ENCODE measurements at regions not wholly inside any gene's neighbourhood (a gene's known extent, or its start where the extent isn't known, plus 50 kb on each side); places are given as distances from the start of the nearest gene placed in this dataset.
"Not testable (repeated sequence)": the region's sequence is repeated elsewhere in the genome, so short reads cannot be mapped to it uniquely, and the experiment has no call there.

DNA sequence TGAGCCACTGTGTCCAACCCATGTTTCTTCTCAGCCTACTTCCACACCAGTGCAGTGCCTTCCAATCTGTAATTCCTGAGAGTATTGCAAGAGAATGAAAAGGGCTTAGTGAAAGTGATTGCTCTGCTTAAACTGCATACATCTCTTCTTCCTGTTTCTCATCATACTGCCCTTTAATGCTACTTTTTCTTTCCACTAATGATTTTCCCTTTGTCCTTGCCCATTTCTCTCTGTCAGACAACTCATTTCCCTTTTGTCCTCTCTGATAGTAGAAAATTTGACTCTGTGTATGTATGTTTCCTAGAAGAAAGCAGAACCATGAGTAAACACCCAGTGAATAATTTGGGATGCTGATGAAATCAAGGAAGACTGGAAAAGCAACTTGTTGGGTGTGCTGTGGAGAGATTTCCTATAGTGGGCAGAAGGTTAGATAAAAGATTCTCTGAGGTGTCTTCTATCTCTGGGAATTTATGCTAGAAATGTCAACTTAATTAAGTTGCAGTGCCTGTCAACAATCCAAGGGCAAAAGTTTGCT, 102.2 kb upstream of the CHD1 start:
- DNase-seq (peak; percentile 49), ATAC-seq (no peak)
- TF ChIP-seq, protein P1, sequence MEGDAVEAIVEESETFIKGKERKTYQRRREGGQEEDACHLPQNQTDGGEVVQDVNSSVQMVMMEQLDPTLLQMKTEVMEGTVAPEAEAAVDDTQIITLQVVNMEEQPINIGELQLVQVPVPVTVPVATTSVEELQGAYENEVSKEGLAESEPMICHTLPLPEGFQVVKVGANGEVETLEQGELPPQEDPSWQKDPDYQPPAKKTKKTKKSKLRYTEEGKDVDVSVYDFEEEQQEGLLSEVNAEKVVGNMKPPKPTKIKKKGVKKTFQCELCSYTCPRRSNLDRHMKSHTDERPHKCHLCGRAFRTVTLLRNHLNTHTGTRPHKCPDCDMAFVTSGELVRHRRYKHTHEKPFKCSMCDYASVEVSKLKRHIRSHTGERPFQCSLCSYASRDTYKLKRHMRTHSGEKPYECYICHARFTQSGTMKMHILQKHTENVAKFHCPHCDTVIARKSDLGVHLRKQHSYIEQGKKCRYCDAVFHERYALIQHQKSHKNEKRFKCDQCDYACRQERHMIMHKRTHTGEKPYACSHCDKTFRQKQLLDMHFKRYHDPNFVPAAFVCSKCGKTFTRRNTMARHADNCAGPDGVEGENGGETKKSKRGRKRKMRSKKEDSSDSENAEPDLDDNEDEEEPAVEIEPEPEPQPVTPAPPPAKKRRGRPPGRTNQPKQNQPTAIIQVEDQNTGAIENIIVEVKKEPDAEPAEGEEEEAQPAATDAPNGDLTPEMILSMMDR (conservative IDR thresholded peaks at IDR 0.05; ENCODE audit: low read depth, low read length) = no peak
- TF ChIP-seq EZH2phosphoT487 (IDR thresholded peaks at IDR 0.05; ENCODE audit: borderline replicate concordance, low read length) = no peak
- TF ChIP-seq EZH2 (IDR thresholded peaks at IDR 0.05; ENCODE audit: low read length, unreplicated experiment) = no peak
- Histone ChIP-seq H4K20me1 (ENCODE audit: low read length) (no peaks in the 10 kb centered on the region), H3K27me3 (ENCODE audit: low read length) (no peaks in the 10 kb centered on the region), H3K4me1 (ENCODE audit: insufficient read depth, low read length) (peaks cover 26% of the 10 kb centered on the region), H3K9ac (ENCODE audit: low read length) (no peak overlapping the region), H3K9me3 (ENCODE audit: low read length) (no peaks in the 10 kb centered on the region), H3K36me3 (ENCODE audit: low read depth, low read length) (no peaks in the 10 kb centered on the region), H2AFZ (ENCODE audit: low read length) (no peak overlapping the region), H3K4me2 (ENCODE audit: low read length) (no peak overlapping the region), H3K9me2 (replicated peaks; ENCODE audit: low read length) (no peaks in the 10 kb centered on the region), H3K4me3 (ENCODE audit: low read length) (no peak overlapping the region), H3K79me2 (ENCODE audit: low read length) (no peaks in the 10 kb centered on the region), H3K27ac (ENCODE audit: low read length) (no peak overlapping the region), H3F3A (ENCODE audit: low read length, unreplicated experiment) (no peaks in the 10 kb centered on the region)
- intact Hi-C loops (cut with micrococcal nuclease) = loop anchor here (5.0 kb wide), 1 partner anchor 259 kb away; the partner anchor contains the start of gene RGMB
- CTCF ChIA-PET = no interaction called here
- POLR2A ChIA-PET (ENCODE audit: unreplicated experiment) = no interaction called here
- BruUV-seq (replicated peaks) = no TSS peak

DNA sequence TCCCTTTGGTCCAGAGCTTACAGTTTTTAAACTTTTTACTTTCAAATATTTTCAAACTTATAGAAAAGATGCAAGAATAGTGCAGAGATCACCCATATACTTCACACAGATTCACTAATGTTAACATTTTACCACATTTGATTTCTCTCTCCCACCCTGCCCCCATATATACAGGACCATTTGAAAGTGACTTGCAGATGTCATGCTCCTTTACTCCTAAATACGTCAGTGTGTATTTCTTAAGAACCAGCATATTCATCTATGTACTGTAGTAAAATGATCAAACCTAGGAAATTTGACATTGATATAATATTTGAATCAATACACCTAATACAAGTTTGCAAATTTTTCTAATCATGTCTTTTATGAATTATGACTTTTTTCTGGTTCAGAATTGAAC, 100.4 kb upstream of the CHD1 start:
- Histone ChIP-seq H3K4me2 (ENCODE audit: low read length) (no peak overlapping the region), H3K9me3 (ENCODE audit: low read length) (no peaks in the 10 kb centered on the region), H3K9me2 (replicated peaks; ENCODE audit: low read length) (no peaks in the 10 kb centered on the region), H2AFZ (ENCODE audit: low read length) (no peak overlapping the region), H3K27ac (ENCODE audit: low read length) (no peak overlapping the region), H3K4me3 (ENCODE audit: low read length) (no peak overlapping the region), H4K20me1 (ENCODE audit: low read length) (no peaks in the 10 kb centered on the region), H3K9ac (ENCODE audit: low read length) (no peak overlapping the region), H3F3A (ENCODE audit: low read length, unreplicated experiment) (no peaks in the 10 kb centered on the region), H3K36me3 (ENCODE audit: low read depth, low read length) (no peaks in the 10 kb centered on the region), H3K27me3 (ENCODE audit: low read length) (no peaks in the 10 kb centered on the region), H3K4me1 (ENCODE audit: insufficient read depth, low read length) (peaks cover 30% of the 10 kb centered on the region), H3K79me2 (ENCODE audit: low read length) (no peaks in the 10 kb centered on the region)
- no TSS peak for BruUV-seq (replicated peaks)
- POLR2A ChIA-PET (ENCODE audit: unreplicated experiment) = no interaction called here
- CTCF ChIA-PET = no interaction called here
- intact Hi-C loops (cut with micrococcal nuclease) = no loop called here
- no peak for DNase-seq
- TF ChIP-seq EZH2phosphoT487 (IDR thresholded peaks at IDR 0.05; ENCODE audit: borderline replicate concordance, low read length) (no peak), EZH2 (IDR thresholded peaks at IDR 0.05; ENCODE audit: low read length, unreplicated experiment) (no peak)
- TF ChIP-seq, protein P1 (conservative IDR thresholded peaks at IDR 0.05; ENCODE audit: low read depth, low read length) = no peak
- ATAC-seq = no peak

DNA sequence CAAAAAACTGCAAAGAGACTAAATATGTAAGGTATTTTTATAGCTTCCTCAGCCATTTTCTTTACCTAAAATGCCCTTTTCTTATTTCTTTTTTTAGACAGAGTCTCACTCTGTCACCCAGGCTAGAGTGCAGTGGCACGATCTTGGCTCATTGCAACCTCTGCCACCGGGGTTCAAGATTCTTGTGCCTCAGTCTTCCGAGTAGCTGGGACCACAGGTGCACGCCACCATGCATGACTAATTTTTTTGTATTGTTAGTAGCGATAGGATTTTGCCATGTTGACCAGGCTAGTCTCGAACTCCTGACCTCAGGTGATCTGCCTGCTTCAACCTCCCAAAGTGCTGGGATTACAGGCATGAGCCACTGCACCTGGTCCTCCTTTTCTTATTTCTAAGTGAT, 99.4 kb upstream of the CHD1 start:
- ATAC-seq; CTCF ChIA-PET; intact Hi-C loops (cut with micrococcal nuclease); H3K4me2 ChIP-seq (ENCODE audit: low read length); H3K4me3 ChIP-seq (ENCODE audit: low read length); H2AFZ ChIP-seq (ENCODE audit: low read length); DNase-seq; H3F3A ChIP-seq (ENCODE audit: low read length, unreplicated experiment); POLR2A ChIA-PET (ENCODE audit: unreplicated experiment); H3K9me2 ChIP-seq (replicated peaks; ENCODE audit: low read length); H3K9me3 ChIP-seq (ENCODE audit: low read length); H4K20me1 ChIP-seq (ENCODE audit: low read length); H3K9ac ChIP-seq (ENCODE audit: low read length); BruUV-seq (replicated peaks); H3K36me3 ChIP-seq (ENCODE audit: low read depth, low read length); H3K79me2 ChIP-seq (ENCODE audit: low read length); H3K27me3 ChIP-seq (ENCODE audit: low read length); H3K27ac ChIP-seq (ENCODE audit: low read length): not testable (repeated sequence)
- H3K4me1 ChIP-seq (ENCODE audit: insufficient read depth, low read length) = peaks cover 25% of the 10 kb centered on the region

All from PC-3 (cell line).